ENCODE measurements at regions not wholly inside any gene's neighbourhood (a gene's known extent, or its start where the extent isn't known, plus 50 kb on each side); places are given as distances from the start of the nearest gene placed in this dataset.
A peak's percentile ranks its signal among the peaks of the same experiment; 100 is the strongest.

DNA sequence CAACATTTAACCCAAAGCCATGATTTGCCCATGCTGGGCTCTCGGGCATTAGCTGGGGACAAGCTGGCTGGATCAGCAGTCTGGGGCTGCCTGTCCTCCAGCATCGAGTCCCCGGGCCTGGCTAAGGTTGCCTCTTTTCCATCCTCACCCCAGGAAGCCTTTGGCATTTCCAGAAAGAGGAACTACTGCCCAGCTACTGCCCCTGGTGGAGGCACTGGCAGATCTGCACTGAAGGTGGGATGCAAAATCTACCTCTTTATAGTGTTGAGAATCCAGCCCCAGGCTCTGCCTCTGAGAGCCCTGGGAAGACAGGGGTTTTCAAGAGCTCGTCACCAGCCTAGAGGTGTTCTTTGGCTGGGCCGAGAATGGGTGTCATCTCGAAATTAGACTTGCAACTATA lies 635.9 kb downstream of the MATN1 start:
- TF ChIP-seq EP300 (conservative IDR thresholded peaks at IDR 0.05; ENCODE audit: poor library complexity, severe bottlenecking) (no peak), POLR2AphosphoS5 (IDR thresholded peaks at IDR 0.05) (no peak), MXI1 (conservative IDR thresholded peaks at IDR 0.05; ENCODE audit: poor library complexity, severe bottlenecking) (no peak), TAF1 (IDR thresholded peaks at IDR 0.05; ENCODE audit: low read depth) (no peak), RAD21 (conservative IDR thresholded peaks at IDR 0.05) (no peak), EZH2 (IDR thresholded peaks at IDR 0.05; ENCODE audit: borderline replicate concordance, insufficient read depth, low read length, poor library complexity, severe bottlenecking) (no peak)
- TF ChIP-seq, protein P1, sequence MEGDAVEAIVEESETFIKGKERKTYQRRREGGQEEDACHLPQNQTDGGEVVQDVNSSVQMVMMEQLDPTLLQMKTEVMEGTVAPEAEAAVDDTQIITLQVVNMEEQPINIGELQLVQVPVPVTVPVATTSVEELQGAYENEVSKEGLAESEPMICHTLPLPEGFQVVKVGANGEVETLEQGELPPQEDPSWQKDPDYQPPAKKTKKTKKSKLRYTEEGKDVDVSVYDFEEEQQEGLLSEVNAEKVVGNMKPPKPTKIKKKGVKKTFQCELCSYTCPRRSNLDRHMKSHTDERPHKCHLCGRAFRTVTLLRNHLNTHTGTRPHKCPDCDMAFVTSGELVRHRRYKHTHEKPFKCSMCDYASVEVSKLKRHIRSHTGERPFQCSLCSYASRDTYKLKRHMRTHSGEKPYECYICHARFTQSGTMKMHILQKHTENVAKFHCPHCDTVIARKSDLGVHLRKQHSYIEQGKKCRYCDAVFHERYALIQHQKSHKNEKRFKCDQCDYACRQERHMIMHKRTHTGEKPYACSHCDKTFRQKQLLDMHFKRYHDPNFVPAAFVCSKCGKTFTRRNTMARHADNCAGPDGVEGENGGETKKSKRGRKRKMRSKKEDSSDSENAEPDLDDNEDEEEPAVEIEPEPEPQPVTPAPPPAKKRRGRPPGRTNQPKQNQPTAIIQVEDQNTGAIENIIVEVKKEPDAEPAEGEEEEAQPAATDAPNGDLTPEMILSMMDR (IDR thresholded peaks at IDR 0.05; ENCODE audit: poor library complexity, severe bottlenecking): peak; percentile 39
- TF ChIP-seq, protein P2, sequence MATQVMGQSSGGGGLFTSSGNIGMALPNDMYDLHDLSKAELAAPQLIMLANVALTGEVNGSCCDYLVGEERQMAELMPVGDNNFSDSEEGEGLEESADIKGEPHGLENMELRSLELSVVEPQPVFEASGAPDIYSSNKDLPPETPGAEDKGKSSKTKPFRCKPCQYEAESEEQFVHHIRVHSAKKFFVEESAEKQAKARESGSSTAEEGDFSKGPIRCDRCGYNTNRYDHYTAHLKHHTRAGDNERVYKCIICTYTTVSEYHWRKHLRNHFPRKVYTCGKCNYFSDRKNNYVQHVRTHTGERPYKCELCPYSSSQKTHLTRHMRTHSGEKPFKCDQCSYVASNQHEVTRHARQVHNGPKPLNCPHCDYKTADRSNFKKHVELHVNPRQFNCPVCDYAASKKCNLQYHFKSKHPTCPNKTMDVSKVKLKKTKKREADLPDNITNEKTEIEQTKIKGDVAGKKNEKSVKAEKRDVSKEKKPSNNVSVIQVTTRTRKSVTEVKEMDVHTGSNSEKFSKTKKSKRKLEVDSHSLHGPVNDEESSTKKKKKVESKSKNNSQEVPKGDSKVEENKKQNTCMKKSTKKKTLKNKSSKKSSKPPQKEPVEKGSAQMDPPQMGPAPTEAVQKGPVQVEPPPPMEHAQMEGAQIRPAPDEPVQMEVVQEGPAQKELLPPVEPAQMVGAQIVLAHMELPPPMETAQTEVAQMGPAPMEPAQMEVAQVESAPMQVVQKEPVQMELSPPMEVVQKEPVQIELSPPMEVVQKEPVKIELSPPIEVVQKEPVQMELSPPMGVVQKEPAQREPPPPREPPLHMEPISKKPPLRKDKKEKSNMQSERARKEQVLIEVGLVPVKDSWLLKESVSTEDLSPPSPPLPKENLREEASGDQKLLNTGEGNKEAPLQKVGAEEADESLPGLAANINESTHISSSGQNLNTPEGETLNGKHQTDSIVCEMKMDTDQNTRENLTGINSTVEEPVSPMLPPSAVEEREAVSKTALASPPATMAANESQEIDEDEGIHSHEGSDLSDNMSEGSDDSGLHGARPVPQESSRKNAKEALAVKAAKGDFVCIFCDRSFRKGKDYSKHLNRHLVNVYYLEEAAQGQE (IDR thresholded peaks at IDR 0.05; ENCODE audit: borderline replicate concordance): no peak

All from neural cell (in vitro differentiated cells).